Mucosa of rectum (tissue), 2 donors: ENCODE measurements at regions not wholly inside any gene's neighbourhood (a gene's known extent, or its start where the extent isn't known, plus 50 kb on each side); places are given as distances from the start of the nearest gene placed in this dataset.

ENCODE experiments used
- H3K27ac ChIP-seq, 2 donors: one replicate each; pipeline ENCODE4 v1.7.0; 2013; ENCODE audit warnings: inconsistent platforms in 2 of 2, low read depth in 2 of 2, low read length in 2 of 2
- H3K27me3 ChIP-seq, 2 donors: one replicate each; pipeline ENCODE4 v1.7.0; 2013; ENCODE audit warnings: low read length in 2 of 2; ENCODE audit not compliant: control insufficient read depth in 2 of 2, insufficient read depth in 2 of 2
- H3K36me3 ChIP-seq, 2 donors: one replicate each; pipeline ENCODE4 v1.7.0; 2013; ENCODE audit warnings: low read length in 2 of 2; ENCODE audit not compliant: control insufficient read depth in 2 of 2, insufficient read depth in 2 of 2
- H3K4me1 ChIP-seq, 2 donors: one replicate each; pipeline ENCODE4 v1.7.0; 2013; ENCODE audit warnings: low read length in 2 of 2, mild to moderate bottlenecking in 1 of 2; ENCODE audit not compliant: control insufficient read depth in 2 of 2, insufficient read depth in 2 of 2
- H3K4me3 ChIP-seq, 2 donors: one replicate each; pipeline ENCODE4 v1.7.0; 2013; ENCODE audit warnings: low read length in 2 of 2
- H3K9ac ChIP-seq, 2 donors: one replicate each; pipeline ENCODE4 v1.7.0; 2013; ENCODE audit warnings: low read length in 2 of 2, low read depth in 1 of 2, mild to moderate bottlenecking in 1 of 2
- H3K9me3 ChIP-seq, 2 donors: one replicate each; pipeline ENCODE4 v1.7.0; 2013; ENCODE audit warnings: low read length in 2 of 2; ENCODE audit not compliant: control insufficient read depth in 2 of 2
- donor health status: healthy.
- donor health status: Normal muscosa, but diverticular disease.

- Histone ChIP-seq H3K4me3 (no peak overlapping the region), H3K27me3 (peaks cover 3 to 7% of the 10 kb centered on the region in 2 donors), H3K9me3 (no peaks in the 10 kb centered on the region), H3K4me1 (no peaks in the 10 kb centered on the region), H3K9ac (no peak overlapping the region), H3K27ac (no peak overlapping the region), H3K36me3 (no peaks in the 10 kb centered on the region)
These were observed 130.6 kb upstream of the NKX1-1 start for GRCh38 chr4:1536579-1537409.

GRCh38 chr4:1535926-1536578, 129.8 kb upstream of the NKX1-1 start:
- no peak overlapping the region for H3K9ac ChIP-seq
- no peak overlapping the region for H3K4me3 ChIP-seq
- no peaks in the 10 kb centered on the region for H3K9me3 ChIP-seq
- peaks cover 3 to 7% of the 10 kb centered on the region in 2 donors for H3K27me3 ChIP-seq
- no peaks in the 10 kb centered on the region for H3K36me3 ChIP-seq
- H3K27ac ChIP-seq: no peak overlapping the region
- H3K4me1 ChIP-seq: no peaks in the 10 kb centered on the region

- Histone ChIP-seq H3K36me3 (no peaks in the 10 kb centered on the region), H3K4me3 (no peak overlapping the region), H3K9ac (no peak overlapping the region), H3K9me3 (no peaks in the 10 kb centered on the region), H3K27me3 (peaks cover 3 to 7% of the 10 kb centered on the region in 2 donors), H3K4me1 (no peaks in the 10 kb centered on the region), H3K27ac (no peak overlapping the region)
These were observed 128.8 kb upstream of the NKX1-1 start for GRCh38 chr4:1534876-1535526.

- H3K27ac ChIP-seq: no peak overlapping the region
- peaks cover 3 to 7% of the 10 kb centered on the region in 2 donors for H3K27me3 ChIP-seq
- no peaks in the 10 kb centered on the region for H3K9me3 ChIP-seq
- no peak overlapping the region for H3K4me3 ChIP-seq
- H3K9ac ChIP-seq: no peak overlapping the region
- no peaks in the 10 kb centered on the region for H3K36me3 ChIP-seq
- H3K4me1 ChIP-seq: no peaks in the 10 kb centered on the region
These were observed 128.0 kb upstream of the NKX1-1 start for GRCh38 chr4:1534095-1534872.

GRCh38 chr4:1533501-1534064, 127.3 kb upstream of the NKX1-1 start:
- no peaks in the 10 kb centered on the region for H3K4me1 ChIP-seq
- H3K27me3 ChIP-seq: peaks cover 3 to 8% of the 10 kb centered on the region in 2 donors
- H3K9me3 ChIP-seq: no peaks in the 10 kb centered on the region
- no peak overlapping the region for H3K4me3 ChIP-seq
- no peak overlapping the region for H3K27ac ChIP-seq
- H3K9ac ChIP-seq: no peak overlapping the region
- H3K36me3 ChIP-seq: no peaks in the 10 kb centered on the region

- H3K27me3 ChIP-seq: peaks cover 3 to 13% of the 10 kb centered on the region in 2 donors
- no peak overlapping the region for H3K27ac ChIP-seq
- H3K4me3 ChIP-seq: no peak overlapping the region
- H3K4me1 ChIP-seq: no peaks in the 10 kb centered on the region
- H3K9ac ChIP-seq: no peak overlapping the region
- no peaks in the 10 kb centered on the region for H3K9me3 ChIP-seq
- H3K36me3 ChIP-seq: no peaks in the 10 kb centered on the region
These were observed 126.5 kb upstream of the NKX1-1 start for GRCh38 chr4:1532549-1533395.

GRCh38 chr4:1531683-1532548, 125.7 kb upstream of the NKX1-1 start:
- Histone ChIP-seq H3K4me1 (no peaks in the 10 kb centered on the region), H3K27ac (no peak overlapping the region), H3K36me3 (no peaks in the 10 kb centered on the region), H3K9me3 (no peaks in the 10 kb centered on the region), H3K9ac (no peak overlapping the region), H3K27me3 (peaks cover 3 to 13% of the 10 kb centered on the region in 2 donors), H3K4me3 (no peak overlapping the region)

GRCh38 chr4:1530356-1530755, 124.1 kb upstream of the NKX1-1 start:
- Histone ChIP-seq H3K9me3 (no peaks in the 10 kb centered on the region), H3K27ac (no peak overlapping the region), H3K9ac (no peak overlapping the region), H3K27me3 (peaks cover 2 to 13% of the 10 kb centered on the region in 2 donors), H3K4me3 (no peak overlapping the region), H3K4me1 (no peaks in the 10 kb centered on the region), H3K36me3 (no peaks in the 10 kb centered on the region)
